Neural cell (in vitro differentiated cells): ENCODE measurements at regions not wholly inside any gene's neighbourhood (a gene's known extent, or its start where the extent isn't known, plus 50 kb on each side); places are given as distances from the start of the nearest gene placed in this dataset.

Source experiments
- H2AFZ ChIP-seq: fragments of 200-600, 300-800 bp; sonication (generic), shearing (Covaris generic); 2 replicates; pipeline ENCODE4 v1.6.0; 2014; ENCODE audit warnings: low read depth, mild to moderate bottlenecking, antibody characterized with exemption, low read length, moderate library complexity
- H3F3A ChIP-seq: fragments of 200-600 bp; shearing (Covaris generic); 2 replicates; pipeline ENCODE4 v1.6.1; 2016; ENCODE audit warnings: mild to moderate bottlenecking, moderate library complexity, mixed read lengths, antibody characterized with exemption, low read length; ENCODE audit not compliant: insufficient read depth, poor library complexity, severe bottlenecking
- H3K27ac ChIP-seq: fragments of 200-600, 300-800 bp; sonication (generic), shearing (Covaris generic); 2 replicates; pipeline ENCODE4 v1.5.1; 2014; ENCODE audit warnings: mild to moderate bottlenecking, low read length, moderate library complexity
- H3K27me3 ChIP-seq: fragments of 300-800, 200-600 bp; sonication (generic), shearing (Covaris generic); 2 replicates; pipeline ENCODE4 v1.6.0; 2014; ENCODE audit warnings: mild to moderate bottlenecking, low read depth, low read length, moderate library complexity; ENCODE audit not compliant: insufficient read depth
- H3K36me3 ChIP-seq: fragments of 300-800, 200-600 bp; sonication (generic), shearing (Covaris generic); 2 replicates; pipeline ENCODE4 v1.5.1; 2014; ENCODE audit warnings: mild to moderate bottlenecking, antibody characterized with exemption, low read length, moderate library complexity; ENCODE audit not compliant: insufficient read depth
- H3K4me2 ChIP-seq: fragments of 300-800, 200-600 bp; sonication (generic), shearing (Covaris generic); 2 replicates; pipeline ENCODE4 v1.6.0; 2014; ENCODE audit warnings: mild to moderate bottlenecking, low read length
- H3K4me3 ChIP-seq: fragments of 300-800, 200-600 bp; sonication (generic), shearing (Covaris generic); 2 replicates; pipeline ENCODE4 v1.5.1; 2014; ENCODE audit warnings: mild to moderate bottlenecking, low read length, moderate library complexity
- H3K79me2 ChIP-seq: fragments of 200-600 bp; shearing (Covaris generic); replicated peaks from 2 replicates; pipeline ENCODE4 v1.6.0; 2014; ENCODE audit warnings: mild to moderate bottlenecking, low read length, moderate library complexity; ENCODE audit not compliant: insufficient read depth
- H3K9ac ChIP-seq: fragments of 300-800, 200-600 bp; sonication (generic), shearing (Covaris generic); 2 replicates; pipeline ENCODE4 v1.6.1; 2016; ENCODE audit warnings: mild to moderate bottlenecking, low read length, mixed read lengths
- H3K9me2 ChIP-seq: fragments of 200-600 bp; shearing (Covaris generic); 2 replicates; pipeline ENCODE4 v1.6.1; 2016; ENCODE audit warnings: mild to moderate bottlenecking, low read length, mixed read lengths; ENCODE audit not compliant: insufficient read depth
- H3K9me3 ChIP-seq: fragments of 200-600, 300-800 bp; sonication (generic), shearing (Covaris generic); 2 replicates; pipeline ENCODE4 v1.6.1; 2016; ENCODE audit warnings: mild to moderate bottlenecking, mixed run types, low read length, moderate library complexity, mixed read lengths
- H4K20me1 ChIP-seq: fragments of 200-600 bp; shearing (Covaris generic); 2 replicates; pipeline ENCODE4 v1.6.1; 2016; ENCODE audit warnings: mild to moderate bottlenecking, mixed run types; ENCODE audit not compliant: insufficient read depth
- CTCF ChIP-seq: fragments of 450-650 bp; IDR thresholded peaks from 2 replicates; pipeline ENCODE4 v1.5.1; 2014; ENCODE audit warnings: antibody characterized with exemption, mild to moderate bottlenecking, moderate library complexity; ENCODE audit not compliant: poor library complexity, severe bottlenecking
- EP300 ChIP-seq: fragments of 450-650 bp; conservative IDR thresholded peaks from 2 replicates; pipeline ENCODE4 v1.6.1; 2014; ENCODE audit warnings: antibody characterized with exemption, mild to moderate bottlenecking, moderate library complexity; ENCODE audit not compliant: poor library complexity, severe bottlenecking
- EZH2 ChIP-seq: fragments of 200-600, 300-800 bp; shearing (Covaris generic), sonication (generic); IDR thresholded peaks from 2 replicates; pipeline ENCODE4 v1.6.1; 2014; ENCODE audit warnings: antibody characterized with exemption, low read length, borderline replicate concordance, mild to moderate bottlenecking; ENCODE audit not compliant: insufficient read depth, poor library complexity, severe bottlenecking
- MXI1 ChIP-seq: fragments of 450-650 bp; conservative IDR thresholded peaks from 2 replicates; pipeline ENCODE4 v1.6.1; 2014; ENCODE audit warnings: antibody characterized with exemption, mild to moderate bottlenecking; ENCODE audit not compliant: poor library complexity, severe bottlenecking
- POLR2AphosphoS5 ChIP-seq: IDR thresholded peaks from 2 replicates; pipeline ENCODE4 v1.6.1; 2012
- RAD21 ChIP-seq: fragments of 450-650 bp; conservative IDR thresholded peaks from 2 replicates; pipeline ENCODE4 v1.6.1; 2014; ENCODE audit warnings: antibody characterized with exemption, mild to moderate bottlenecking, moderate library complexity
- REST ChIP-seq: IDR thresholded peaks from 2 replicates; pipeline ENCODE4 v1.6.1; 2012; ENCODE audit warnings: borderline replicate concordance
- SMC3 ChIP-seq: fragments of 450-650 bp; conservative IDR thresholded peaks from 2 replicates; pipeline ENCODE4 v1.6.1; 2014; ENCODE audit warnings: antibody characterized with exemption, mild to moderate bottlenecking, moderate library complexity; ENCODE audit not compliant: poor library complexity
- TAF1 ChIP-seq: IDR thresholded peaks from 2 replicates; pipeline ENCODE4 v1.6.1; 2012; ENCODE audit warnings: low read depth

GRCh38 chr7:50851451-50851850 lies 68.8 kb upstream of the GRB10 start:
- no peaks in the 10 kb centered on the region for H3K9me2 ChIP-seq
- no peak overlapping the region for H3K27ac ChIP-seq
- H3F3A ChIP-seq, result no peaks in the 10 kb centered on the region
- H2AFZ ChIP-seq, result no peak overlapping the region
- no peaks in the 10 kb centered on the region for H3K9me3 ChIP-seq
- H3K4me2 ChIP-seq, result no peak overlapping the region
- no peak overlapping the region for H3K4me3 ChIP-seq
- no peak overlapping the region for H3K9ac ChIP-seq
- no peaks in the 10 kb centered on the region for H4K20me1 ChIP-seq
- H3K79me2 ChIP-seq, result no peaks in the 10 kb centered on the region
- H3K36me3 ChIP-seq, result no peaks in the 10 kb centered on the region
- no peaks in the 10 kb centered on the region for H3K27me3 ChIP-seq
- TF ChIP-seq RAD21, result no peak
- no peak for TF ChIP-seq POLR2AphosphoS5
- TF ChIP-seq EP300, result no peak
- TF ChIP-seq SMC3, result no peak
- no peak for TF ChIP-seq MXI1
- no peak for TF ChIP-seq EZH2
- TF ChIP-seq CTCF, result no peak
- no peak for TF ChIP-seq TAF1
- TF ChIP-seq REST, result no peak

GRCh38 chr7:50849991-50850390 lies 67.3 kb upstream of the GRB10 start:
- Histone ChIP-seq H3K4me3 (no peak overlapping the region), H3K9ac (no peak overlapping the region), H3K36me3 (no peaks in the 10 kb centered on the region), H3K27ac (no peak overlapping the region), H3K9me3 (no peaks in the 10 kb centered on the region), H3F3A (no peaks in the 10 kb centered on the region), H3K4me2 (no peak overlapping the region), H3K9me2 (no peaks in the 10 kb centered on the region), H4K20me1 (no peaks in the 10 kb centered on the region), H3K79me2 (no peaks in the 10 kb centered on the region), H3K27me3 (no peaks in the 10 kb centered on the region), H2AFZ (no peak overlapping the region)
- TF ChIP-seq TAF1 (no peak), CTCF (no peak), RAD21 (no peak), SMC3 (no peak), POLR2AphosphoS5 (no peak), REST (no peak)
